Spinal cord (tissue), 9 donors: ENCODE measurements at regions not wholly inside any gene's neighbourhood (a gene's known extent, or its start where the extent isn't known, plus 50 kb on each side); places are given as distances from the start of the nearest gene placed in this dataset.
"Not testable (repeated sequence)": the region's sequence is repeated elsewhere in the genome, so short reads cannot be mapped to it uniquely, and the experiment has no call there.

Source experiments
- DNase-seq, 6 donors: peaks; one replicate each; pipeline versions ENCODE4 v3.0.0 to v3.0.0-alpha.2; 2013 to 2015; ENCODE audit warnings: low spot score in 6 of 6, low read depth in 4 of 6
- H3K27ac ChIP-seq: one replicate; pipeline ENCODE4 v1.5.1; 2013; ENCODE audit warnings: low read depth, low read length, control low read depth
- H3K27me3 ChIP-seq: one replicate; pipeline ENCODE4 v1.6.1; 2013; ENCODE audit warnings: low read length; ENCODE audit not compliant: control insufficient read depth, insufficient read depth
- H3K36me3 ChIP-seq: one replicate; pipeline ENCODE4 v1.6.1; 2013; ENCODE audit warnings: low read length; ENCODE audit not compliant: control insufficient read depth, insufficient read depth
- H3K4me1 ChIP-seq: one replicate; pipeline ENCODE4 v1.6.1; 2013; ENCODE audit warnings: low read length; ENCODE audit not compliant: control insufficient read depth, insufficient read depth
- H3K4me3 ChIP-seq: one replicate; pipeline ENCODE4 v1.5.1; 2013; ENCODE audit warnings: low read depth, low read length, control low read depth
- H3K9me3 ChIP-seq: one replicate; pipeline ENCODE4 v1.6.1; 2013; ENCODE audit warnings: low read length; ENCODE audit not compliant: control insufficient read depth, insufficient read depth
- WGBS: methylation state at CpG from one replicate; pipeline ENCODE4 v1.1.5; 2013; ENCODE audit warnings: missing lambda C conversion rate; ENCODE audit not compliant: insufficient coverage; 5-methylcytosine and 5-hydroxymethylcytosine counted together
- donor health status: healthy.

DNA sequence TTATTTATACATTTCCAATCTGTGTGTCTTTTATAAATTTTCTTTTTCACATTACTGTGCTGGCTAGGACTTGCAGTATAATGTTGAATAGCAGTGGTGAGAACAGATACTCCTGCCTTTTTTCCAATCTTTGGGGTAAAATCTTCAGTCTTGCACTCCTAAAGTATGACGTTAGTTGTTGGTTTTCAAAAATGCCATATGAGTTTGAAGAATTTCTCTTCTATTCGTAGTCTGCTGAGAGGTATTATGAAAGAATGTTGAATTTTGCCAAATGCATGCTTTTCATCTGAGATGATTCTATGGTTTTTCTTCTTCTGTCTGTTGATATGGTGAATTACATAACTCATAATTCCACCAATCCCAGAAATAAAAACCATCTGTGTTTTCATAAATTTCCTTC, 335.3 kb upstream of the CHST9 start:
- Histone ChIP-seq H3K36me3 (no peaks in the 10 kb centered on the region), H3K9me3 (no peaks in the 10 kb centered on the region), H3K4me3 (no peak overlapping the region), H3K27me3 (no peaks in the 10 kb centered on the region), H3K27ac (no peak overlapping the region), H3K4me1 (no peaks in the 10 kb centered on the region)
- WGBS = no CpG with 5 or more reads among the region's 2 CpGs
- DNase-seq = no peak

GRCh38 chr18:27510036-27510633, 325.0 kb upstream of the CHST9 start:
- 90% methylated on average over 20 of the region's 21 CpGs for WGBS
- H3K27ac ChIP-seq, DNase-seq, H3K4me3 ChIP-seq, H3K27me3 ChIP-seq, H3K4me1 ChIP-seq, H3K36me3 ChIP-seq, H3K9me3 ChIP-seq: not testable (repeated sequence)

DNA sequence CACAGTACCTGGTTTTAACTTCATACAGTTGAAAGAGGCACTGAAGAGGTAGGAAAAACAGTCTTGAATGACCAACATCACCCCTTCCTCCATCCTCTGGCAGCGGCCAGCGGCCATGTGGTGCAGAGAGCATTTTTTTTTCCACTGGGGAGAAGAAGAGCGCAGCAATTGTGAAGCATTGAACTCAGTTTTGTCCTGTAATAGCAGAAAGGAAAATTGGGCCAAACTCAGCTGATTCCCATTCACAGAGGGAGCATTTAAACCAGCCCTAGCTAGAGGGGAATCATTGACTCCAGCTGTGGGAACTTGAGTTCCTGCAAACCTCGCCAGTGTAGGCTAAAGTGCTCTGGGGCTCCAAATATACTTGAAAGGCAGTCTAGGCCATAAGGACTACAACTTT, 316.6 kb upstream of the CHST9 start:
- no peak overlapping the region for H3K27ac ChIP-seq
- H3K4me1 ChIP-seq = no peaks in the 10 kb centered on the region
- no peak for DNase-seq
- H3K27me3 ChIP-seq = no peaks in the 10 kb centered on the region
- no peak overlapping the region for H3K4me3 ChIP-seq
- no peaks in the 10 kb centered on the region for H3K36me3 ChIP-seq
- no peaks in the 10 kb centered on the region for H3K9me3 ChIP-seq
- 64% methylated on average over 1 of the region's 4 CpGs for WGBS

GRCh38 chr18:27500531-27500930, 315.4 kb upstream of the CHST9 start:
- H3K4me1 ChIP-seq = no peaks in the 10 kb centered on the region
- H3K27ac ChIP-seq = no peak overlapping the region
- no peaks in the 10 kb centered on the region for H3K9me3 ChIP-seq
- no peaks in the 10 kb centered on the region for H3K36me3 ChIP-seq
- H3K4me3 ChIP-seq = no peak overlapping the region
- WGBS = 66% methylated on average over 4 of the region's 5 CpGs
- peak in 1 of 6 donors; percentile 16 for DNase-seq
- no peaks in the 10 kb centered on the region for H3K27me3 ChIP-seq

- Histone ChIP-seq H3K9me3 (no peaks in the 10 kb centered on the region), H3K4me3 (no peak overlapping the region), H3K36me3 (no peaks in the 10 kb centered on the region), H3K27me3 (no peaks in the 10 kb centered on the region), H3K4me1 (no peaks in the 10 kb centered on the region), H3K27ac (no peak overlapping the region)
- WGBS = 63% methylated on average over 3 of the region's 4 CpGs
- peak in 2 of 6 donors; percentile 6 to 27 for DNase-seq
Observed at GRCh38 chr18:27497246-27497645, 312.1 kb upstream of the CHST9 start.

DNA sequence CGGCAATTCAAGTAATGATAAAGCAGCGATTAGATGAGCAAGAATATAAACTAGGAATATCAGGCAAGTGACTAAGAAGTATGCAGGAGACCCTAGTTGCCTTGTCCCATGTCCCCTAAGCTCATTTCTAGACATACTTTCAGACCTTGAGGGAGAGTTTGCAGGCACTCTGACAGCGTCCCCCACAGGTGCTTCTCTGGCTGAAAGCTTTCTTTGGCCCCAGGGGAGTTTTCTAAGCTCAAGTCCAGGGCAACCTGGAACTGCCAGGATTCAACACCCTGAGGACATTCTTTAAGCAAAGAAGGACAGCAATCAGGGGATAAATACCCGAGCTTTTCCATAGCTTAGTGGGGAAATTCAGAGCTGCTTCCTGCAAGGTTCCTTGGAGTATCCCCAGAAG, 308.1 kb upstream of the CHST9 start:
- Histone ChIP-seq H3K27ac (no peak overlapping the region), H3K4me3 (no peak overlapping the region), H3K9me3 (no peaks in the 10 kb centered on the region), H3K27me3 (no peaks in the 10 kb centered on the region), H3K36me3 (no peaks in the 10 kb centered on the region), H3K4me1 (no peaks in the 10 kb centered on the region)
- WGBS = 93% methylated on average over 4 of the region's 4 CpGs
- no peak for DNase-seq

- WGBS = no CpG with 5 or more reads among the region's 2 CpGs
- Histone ChIP-seq H3K4me1 (no peaks in the 10 kb centered on the region), H3K27me3 (no peaks in the 10 kb centered on the region), H3K36me3 (no peaks in the 10 kb centered on the region), H3K27ac (no peak overlapping the region), H3K9me3 (no peaks in the 10 kb centered on the region), H3K4me3 (no peak overlapping the region)
- DNase-seq = no peak
Observed at GRCh38 chr18:27491772-27492171, 306.7 kb upstream of the CHST9 start.

DNA sequence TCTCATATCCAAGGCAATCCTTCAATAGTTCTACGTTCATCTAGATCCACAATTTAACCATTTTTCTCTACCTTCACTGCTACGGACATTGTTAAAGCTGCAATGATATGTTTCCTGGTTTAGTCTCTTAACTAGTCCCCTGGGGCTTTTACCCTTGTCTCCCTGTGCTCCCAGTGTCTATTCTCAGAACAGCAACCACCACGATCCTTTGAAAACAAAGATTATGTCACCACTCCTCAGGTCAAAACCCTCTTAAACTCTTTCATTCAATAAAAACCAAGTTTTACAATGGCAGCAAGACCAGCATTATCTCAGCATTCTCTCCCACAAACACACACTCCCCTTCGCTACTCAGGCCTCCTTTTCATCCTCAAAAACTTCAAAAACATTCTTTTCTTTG, 298.2 kb upstream of the CHST9 start:
- DNase-seq = no peak
- H3K27me3 ChIP-seq = no peaks in the 10 kb centered on the region
- no peaks in the 10 kb centered on the region for H3K36me3 ChIP-seq
- H3K4me3 ChIP-seq = no peak overlapping the region
- H3K9me3 ChIP-seq = no peaks in the 10 kb centered on the region
- no peak overlapping the region for H3K27ac ChIP-seq
- H3K4me1 ChIP-seq = no peaks in the 10 kb centered on the region
- WGBS = 57% methylated on average over 4 of the region's 4 CpGs

- no peaks in the 10 kb centered on the region for H3K27me3 ChIP-seq
- H3K27ac ChIP-seq = no peak overlapping the region
- no peaks in the 10 kb centered on the region for H3K9me3 ChIP-seq
- H3K4me1 ChIP-seq = no peaks in the 10 kb centered on the region
- no CpG with 5 or more reads among the region's 1 CpG for WGBS
- H3K4me3 ChIP-seq = no peak overlapping the region
- no peak for DNase-seq
- no peaks in the 10 kb centered on the region for H3K36me3 ChIP-seq
Observed at GRCh38 chr18:27478459-27478858, 293.4 kb upstream of the CHST9 start.

- Histone ChIP-seq H3K4me3 (no peak overlapping the region), H3K27ac (no peak overlapping the region), H3K36me3 (no peaks in the 10 kb centered on the region), H3K9me3 (no peaks in the 10 kb centered on the region), H3K4me1 (no peaks in the 10 kb centered on the region), H3K27me3 (no peaks in the 10 kb centered on the region)
- DNase-seq = peak in 1 of 6 donors; percentile 74
- WGBS = 88% methylated on average over 2 of the region's 6 CpGs
Observed at GRCh38 chr18:27473318-27473717, 288.2 kb upstream of the CHST9 start.
